ENCODE measurements at regions not wholly inside any gene's neighbourhood (a gene's known extent, or its start where the extent isn't known, plus 50 kb on each side); places are given as distances from the start of the nearest gene placed in this dataset.

GRCh38 chr14:92252323-92252722, 70.6 kb upstream of the SLC24A4 start:
- no peak overlapping the region for H3K9ac ChIP-seq (ENCODE audit: insufficient read depth, low read length, poor library complexity, severe bottlenecking)
- peaks cover 7 to 12% of the 10 kb centered on the region in 2 donors for H3K36me3 Mint-ChIP-seq
- H3K27me3 ChIP-seq (ENCODE audit: control insufficient read depth in 2 of 2, insufficient read depth in 2 of 2, low read length in 2 of 2): peaks cover 9 to 46% of the 10 kb centered on the region in 2 donors
- no peak overlapping the region for H3K4me3 ChIP-seq (replicated peaks in 1 of 3; ENCODE audit: low read depth in 2 of 3, low read length in 3 of 3)
- H3K27ac ChIP-seq (ENCODE audit: low read depth in 1 of 2, low read length in 2 of 2): no peak overlapping the region
- no peak for DNase-seq
- H3K36me3 ChIP-seq (replicated peaks in 1 of 2; ENCODE audit: control insufficient read depth in 1 of 2, insufficient read depth in 2 of 2, low read length in 2 of 2): no peaks in the 10 kb centered on the region
- H3K27me3 Mint-ChIP-seq (ENCODE audit: low read depth in 3 of 3): peaks cover 47 to 52% (median 49%) of the 10 kb centered on the region in 3 donors
- no peak for TF ChIP-seq CTCF (IDR thresholded peaks at IDR 0.05)
- H3K4me3 Mint-ChIP-seq: peak overlapping the region in 1 of 2 donors; percentile 66
- no peaks in the 10 kb centered on the region for H3K79me2 ChIP-seq (ENCODE audit: insufficient read depth, low read length)
- H2AFZ ChIP-seq (ENCODE audit: insufficient read depth, low read depth, low read length, poor library complexity, severe bottlenecking): no peak overlapping the region
- WGBS (ENCODE audit: insufficient coverage): 81% methylated on average over 16 of the region's 16 CpGs
- intact Hi-C loops (cut with micrococcal nuclease): loop anchor here in 1 of 2 donors (10.0 kb wide), 1 partner anchor 142 kb away; no protein-coding TSS in a partner anchor
- H3K4me1 ChIP-seq (ENCODE audit: control insufficient read depth in 1 of 2, insufficient read depth in 2 of 2, low read length in 2 of 2): peaks cover 31 to 48% of the 10 kb centered on the region in 2 donors
- H4K20me1 ChIP-seq (ENCODE audit: insufficient read depth, low read length): no peaks in the 10 kb centered on the region
- H3K4me1 Mint-ChIP-seq: peaks cover 48% of the 10 kb centered on the region
- H3K4me2 ChIP-seq (replicated peaks; ENCODE audit: extremely low read depth, low read length, poor library complexity, severe bottlenecking): no peak overlapping the region
- H3K9me3 Mint-ChIP-seq: peaks cover 0 to 6% (median 3%) of the 10 kb centered on the region in 7 donors
- no peak overlapping the region for H3K27ac Mint-ChIP-seq
- no peaks in the 10 kb centered on the region for H3K9me3 ChIP-seq (replicated peaks in 1 of 2; ENCODE audit: control insufficient read depth in 1 of 2, insufficient read depth in 1 of 2, low read length in 2 of 2)

DNA sequence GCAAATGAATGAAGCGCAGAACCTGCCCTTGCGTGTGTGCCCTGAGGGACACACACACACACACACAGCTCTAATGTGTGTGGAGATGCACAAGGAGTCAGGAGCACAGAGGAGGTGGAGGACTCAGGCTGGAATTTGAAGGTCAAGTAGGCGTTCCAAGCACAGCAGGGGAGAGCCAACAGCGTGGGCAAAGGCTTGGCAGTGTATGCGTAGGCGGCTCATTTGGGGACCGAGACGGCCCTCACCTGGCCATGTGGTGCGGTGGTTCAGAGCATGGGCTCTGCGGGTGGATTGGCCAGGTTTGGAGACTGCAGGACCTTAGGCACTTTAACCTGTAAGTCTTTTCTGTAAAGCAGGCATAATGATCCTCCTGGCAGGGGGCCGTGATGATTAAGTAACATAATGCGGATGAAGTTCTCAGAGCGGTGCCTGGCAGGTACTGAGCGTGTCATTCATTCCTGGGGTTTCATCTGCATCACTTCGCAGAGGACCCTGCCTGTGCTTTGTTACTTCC, 69.5 kb upstream of the SLC24A4 start:
- intact Hi-C loops (cut with micrococcal nuclease): loop anchor here in 1 of 2 donors (10.0 kb wide), 1 partner anchor 141 kb away; no protein-coding TSS in a partner anchor
- H3K9me3 Mint-ChIP-seq: peaks cover 0 to 6% (median 3%) of the 10 kb centered on the region in 7 donors

More for the DNA sequence above, 69.5 kb upstream of the SLC24A4 start:
- Mint-ChIP-seq H3K27ac (peak overlapping the region in 3 of 7 donors; percentile 2 to 80 (median 58)), H3K4me1 (peaks cover 42% of the 10 kb centered on the region), H3K27me3 (ENCODE audit: low read depth in 3 of 3) (peaks cover 47 to 54% (median 49%) of the 10 kb centered on the region in 3 donors), H3K36me3 (peaks cover 7 to 12% of the 10 kb centered on the region in 2 donors), H3K4me3 (peak overlapping the region in 1 of 2 donors; percentile 73)
- Histone ChIP-seq H4K20me1 (ENCODE audit: insufficient read depth, low read length) (no peaks in the 10 kb centered on the region), H3K36me3 (replicated peaks in 1 of 2; ENCODE audit: control insufficient read depth in 1 of 2, insufficient read depth in 2 of 2, low read length in 2 of 2) (no peaks in the 10 kb centered on the region), H3K27ac (ENCODE audit: low read depth in 1 of 2, low read length in 2 of 2) (no peak overlapping the region), H3K4me3 (replicated peaks in 1 of 3; ENCODE audit: low read depth in 2 of 3, low read length in 3 of 3) (no peak overlapping the region), H3K27me3 (ENCODE audit: control insufficient read depth in 2 of 2, insufficient read depth in 2 of 2, low read length in 2 of 2) (peaks cover 9 to 46% of the 10 kb centered on the region in 2 donors), H2AFZ (ENCODE audit: insufficient read depth, low read depth, low read length, poor library complexity, severe bottlenecking) (no peak overlapping the region), H3K79me2 (ENCODE audit: insufficient read depth, low read length) (no peaks in the 10 kb centered on the region), H3K4me1 (ENCODE audit: control insufficient read depth in 1 of 2, insufficient read depth in 2 of 2, low read length in 2 of 2) (peaks cover 29 to 46% of the 10 kb centered on the region in 2 donors), H3K9me3 (replicated peaks in 1 of 2; ENCODE audit: control insufficient read depth in 1 of 2, insufficient read depth in 1 of 2, low read length in 2 of 2) (no peaks in the 10 kb centered on the region), H3K4me2 (replicated peaks; ENCODE audit: extremely low read depth, low read length, poor library complexity, severe bottlenecking) (no peak overlapping the region), H3K9ac (ENCODE audit: insufficient read depth, low read length, poor library complexity, severe bottlenecking) (no peak overlapping the region)
- WGBS (ENCODE audit: insufficient coverage): 50% methylated on average over 12 of the region's 15 CpGs
- no peak for TF ChIP-seq CTCF (IDR thresholded peaks at IDR 0.05)
- no peak for DNase-seq
